GM18907 (cell line): ENCODE measurements at regions not wholly inside any gene's neighbourhood (a gene's known extent, or its start where the extent isn't known, plus 50 kb on each side); places are given as distances from the start of the nearest gene placed in this dataset.

Experiments used
- ATAC-seq: cut with Tn5 transposase; IDR thresholded peaks from one replicate; pipeline ENCODE4 v1.9.1; 2021; ENCODE audit warnings: mild to moderate bottlenecking, moderate library complexity; ENCODE audit not compliant: unreplicated experiment

- ATAC-seq: no peak
Measured at GRCh38 chr2:237150186-237150585, 64.5 kb downstream of the COPS8 start.

GRCh38 chr2:237150831-237151375, 65.2 kb downstream of the COPS8 start:
- no peak for ATAC-seq

- ATAC-seq: no peak
Measured at GRCh38 chr2:237152361-237152760, 66.7 kb downstream of the COPS8 start.

GRCh38 chr2:237153181-237153580, 67.5 kb downstream of the COPS8 start:
- no peak for ATAC-seq

- no peak for ATAC-seq
Measured at GRCh38 chr2:237154082-237154638, 68.5 kb downstream of the COPS8 start.

- ATAC-seq: no peak
Measured at GRCh38 chr2:237154884-237155851, 69.5 kb downstream of the COPS8 start.

GRCh38 chr2:237156031-237156856, 70.6 kb downstream of the COPS8 start:
- no peak for ATAC-seq

GRCh38 chr2:237156857-237157779, 71.4 kb downstream of the COPS8 start:
- ATAC-seq: no peak

- ATAC-seq: no peak
Measured at GRCh38 chr2:237157780-237158102, 72.1 kb downstream of the COPS8 start.

GRCh38 chr2:237158194-237158593, 72.5 kb downstream of the COPS8 start:
- ATAC-seq: no peak

- ATAC-seq: no peak
Measured at GRCh38 chr2:237159006-237159911, 73.6 kb downstream of the COPS8 start.

- ATAC-seq: no peak
Measured at GRCh38 chr2:237160271-237160919, 74.7 kb downstream of the COPS8 start.

GRCh38 chr2:237161189-237161588, 75.5 kb downstream of the COPS8 start:
- ATAC-seq: no peak

- no peak for ATAC-seq
Measured at GRCh38 chr2:237162959-237163358, 77.3 kb downstream of the COPS8 start.

- ATAC-seq: no peak
Measured at GRCh38 chr2:237164474-237165042, 78.9 kb downstream of the COPS8 start.

- no peak for ATAC-seq
Measured at GRCh38 chr2:237165405-237166276, 80.0 kb downstream of the COPS8 start.

GRCh38 chr2:237167038-237167437, 81.3 kb downstream of the COPS8 start:
- no peak for ATAC-seq
